Neural crest cell (in vitro differentiated cells): ENCODE measurements at regions not wholly inside any gene's neighbourhood (a gene's known extent, or its start where the extent isn't known, plus 50 kb on each side); places are given as distances from the start of the nearest gene placed in this dataset.
A peak's percentile ranks its signal among the peaks of the same experiment; 100 is the strongest.

ENCODE experiments used
- DNase-seq: peaks from one replicate; pipeline ENCODE4 v3.0.0; 2021; ENCODE audit warnings: low read depth, mixed read lengths, low spot score
- H3K27ac Mint-ChIP-seq: one replicate; pipeline ENCODE4 v1.8.0; 2021; ENCODE audit warnings: mild to moderate bottlenecking, mixed read lengths; ENCODE audit not compliant: unreplicated experiment
- H3K27me3 Mint-ChIP-seq: 2 replicates; pipeline ENCODE4 v1.8.0; 2021; ENCODE audit warnings: low read depth, mild to moderate bottlenecking, mixed read lengths
- H3K36me3 Mint-ChIP-seq: 2 replicates; pipeline ENCODE4 v1.8.0; 2021; ENCODE audit warnings: low read depth, mild to moderate bottlenecking, mixed read lengths
- H3K4me1 Mint-ChIP-seq: 2 replicates; pipeline ENCODE4 v1.8.0; 2021; ENCODE audit warnings: mixed read lengths
- H3K4me3 Mint-ChIP-seq: one replicate; pipeline ENCODE4 v1.8.0; 2021; ENCODE audit warnings: mild to moderate bottlenecking, mixed read lengths
- H3K9me3 Mint-ChIP-seq: 2 replicates; pipeline ENCODE4 v1.8.0; 2021; ENCODE audit warnings: mixed read lengths
- CTCF ChIP-seq: fragments of 200-600 bp; sonication (generic); conservative IDR thresholded peaks from 2 replicates; pipeline ENCODE4 v1.5.0; 2021; ENCODE audit warnings: antibody characterized with exemption, mild to moderate bottlenecking

GRCh38 chr6:43913375-43914271 lies 143.6 kb downstream of the VEGFA start:
- no peaks in the 10 kb centered on the region for H3K27me3 Mint-ChIP-seq
- H3K4me3 Mint-ChIP-seq = no peak overlapping the region
- DNase-seq = no peak
- no peaks in the 10 kb centered on the region for H3K36me3 Mint-ChIP-seq
- H3K27ac Mint-ChIP-seq = no peak overlapping the region
- H3K9me3 Mint-ChIP-seq = no peaks in the 10 kb centered on the region
- no peak for TF ChIP-seq CTCF
- H3K4me1 Mint-ChIP-seq = peaks cover 8% of the 10 kb centered on the region

DNA sequence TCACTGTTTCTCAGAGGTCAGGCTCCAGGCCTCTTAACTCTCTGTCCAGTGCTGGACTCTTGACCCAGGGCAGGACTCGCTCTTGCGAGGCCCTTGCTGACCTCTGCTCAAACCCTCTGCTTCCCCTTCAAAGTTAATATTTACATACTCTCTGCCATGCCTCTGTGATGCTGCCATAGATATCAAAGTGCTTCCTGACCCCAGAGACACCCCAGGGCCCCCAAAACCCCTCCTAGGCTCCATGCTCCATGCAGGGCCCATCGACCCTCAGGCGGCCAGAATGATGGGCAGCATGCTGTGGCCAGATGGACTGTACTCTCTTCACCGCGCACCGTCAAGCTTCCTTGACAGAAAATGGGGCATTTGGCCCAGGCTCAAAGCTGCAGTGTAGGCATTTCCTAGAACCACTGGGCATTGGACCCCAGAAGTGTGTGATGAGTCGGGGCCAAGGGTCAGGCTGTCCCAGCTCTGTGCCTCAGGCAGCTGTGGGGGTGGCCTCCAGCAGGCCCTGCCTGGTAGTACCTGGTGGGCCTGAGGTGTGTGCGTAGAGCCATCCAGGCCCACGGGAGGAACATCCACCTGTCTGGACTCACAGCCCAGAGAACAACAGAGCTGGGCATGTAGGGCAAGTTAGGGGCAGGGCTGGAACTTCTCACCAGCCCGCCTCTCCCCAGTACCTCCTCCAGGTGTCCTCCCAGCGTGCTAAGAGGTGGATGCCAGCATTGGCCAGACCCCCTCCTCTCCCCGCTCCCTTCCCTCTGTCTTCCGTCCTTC lies 142.8 kb downstream of the VEGFA start:
- no peak overlapping the region for H3K4me3 Mint-ChIP-seq
- no peak for DNase-seq
- peaks cover 8% of the 10 kb centered on the region for H3K4me1 Mint-ChIP-seq
- no peaks in the 10 kb centered on the region for H3K9me3 Mint-ChIP-seq
- no peaks in the 10 kb centered on the region for H3K27me3 Mint-ChIP-seq
- peak overlapping the region; percentile 52 for H3K27ac Mint-ChIP-seq
- H3K36me3 Mint-ChIP-seq = no peaks in the 10 kb centered on the region
- TF ChIP-seq CTCF = no peak

DNA sequence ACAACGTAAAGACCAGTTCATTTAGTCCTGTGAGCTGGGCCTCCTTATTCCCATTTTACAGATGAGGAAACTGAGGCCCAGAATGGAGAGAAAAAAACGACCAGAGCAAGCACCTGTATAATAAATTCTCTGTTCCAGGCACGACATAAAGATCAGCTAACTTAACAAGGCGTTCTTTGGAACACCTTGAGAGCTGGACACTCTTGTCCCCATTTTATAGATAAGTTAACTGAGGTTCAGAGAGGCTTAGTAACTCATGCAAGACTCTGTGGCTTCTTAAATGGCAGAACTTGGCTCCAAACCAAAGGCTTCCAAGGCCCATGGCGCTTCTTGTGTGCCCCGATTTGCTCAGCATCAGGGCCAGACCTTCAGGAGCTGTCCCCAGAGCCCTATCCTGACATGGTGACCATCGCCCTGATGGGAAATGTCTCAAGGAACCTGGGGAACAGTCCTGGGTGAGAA lies 142.1 kb downstream of the VEGFA start:
- no peak for DNase-seq
- peaks cover 8% of the 10 kb centered on the region for H3K4me1 Mint-ChIP-seq
- TF ChIP-seq CTCF = no peak
- no peaks in the 10 kb centered on the region for H3K9me3 Mint-ChIP-seq
- H3K4me3 Mint-ChIP-seq = no peak overlapping the region
- no peak overlapping the region for H3K27ac Mint-ChIP-seq
- H3K36me3 Mint-ChIP-seq = no peaks in the 10 kb centered on the region
- no peaks in the 10 kb centered on the region for H3K27me3 Mint-ChIP-seq

- no peak for DNase-seq
- Mint-ChIP-seq H3K27me3 (no peaks in the 10 kb centered on the region), H3K4me3 (no peak overlapping the region), H3K27ac (no peak overlapping the region), H3K4me1 (peaks cover 8% of the 10 kb centered on the region), H3K9me3 (no peaks in the 10 kb centered on the region), H3K36me3 (no peaks in the 10 kb centered on the region)
- TF ChIP-seq CTCF = no peak
These were observed 141.5 kb downstream of the VEGFA start for GRCh38 chr6:43911354-43912115.

DNA sequence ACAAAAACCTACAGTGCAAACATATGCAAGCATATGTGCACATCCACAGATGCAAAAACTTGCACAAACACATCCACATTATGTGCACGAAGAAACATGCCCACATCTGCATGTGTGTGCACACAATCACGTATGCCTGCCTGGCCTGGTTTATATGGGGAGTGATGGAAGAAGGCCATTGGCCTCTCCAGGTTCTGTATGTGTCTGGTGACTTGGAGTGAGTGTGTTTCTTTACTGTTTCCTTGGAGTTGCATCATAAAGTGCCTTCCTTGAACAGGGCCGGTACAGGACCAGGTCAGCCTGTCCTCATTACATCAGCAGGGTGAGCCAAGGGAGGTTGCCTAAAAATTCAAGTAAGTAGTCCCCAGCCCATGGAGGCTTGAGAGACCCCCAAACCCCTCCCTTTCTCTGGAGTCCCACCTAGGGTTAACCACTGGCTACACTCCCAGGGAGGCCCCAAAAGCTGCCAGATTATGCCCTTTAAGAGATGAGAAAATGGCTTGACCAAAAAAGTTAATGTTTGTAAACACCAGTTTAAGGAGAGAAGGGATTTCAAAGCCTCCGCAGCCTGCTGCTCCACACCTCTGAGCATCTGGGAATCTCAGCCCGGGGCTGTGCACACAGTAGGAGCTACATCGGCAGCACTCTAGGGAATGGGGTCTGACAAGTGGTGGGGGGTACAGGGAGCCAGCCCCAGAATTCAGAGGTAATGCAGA lies 140.8 kb downstream of the VEGFA start:
- Mint-ChIP-seq H3K9me3 (no peaks in the 10 kb centered on the region), H3K36me3 (no peaks in the 10 kb centered on the region), H3K4me3 (no peak overlapping the region), H3K27me3 (no peaks in the 10 kb centered on the region), H3K4me1 (peaks cover 8% of the 10 kb centered on the region), H3K27ac (no peak overlapping the region)
- DNase-seq = no peak
- TF ChIP-seq CTCF = no peak
